Right lobe of liver (tissue), 6 donors: ENCODE measurements at regions not wholly inside any gene's neighbourhood (a gene's known extent, or its start where the extent isn't known, plus 50 kb on each side); places are given as distances from the start of the nearest gene placed in this dataset.
"Not testable (repeated sequence)": the region's sequence is repeated elsewhere in the genome, so short reads cannot be mapped to it uniquely, and the experiment has no call there.

Experiments used
- ATAC-seq, 4 donors: fragments of 200-7000 bp; cut with Tn5 transposase; one replicate each; pipeline ENCODE4 v1.9.1; 2020; ENCODE audit warnings: mild to moderate bottlenecking in 4 of 4, moderate library complexity in 4 of 4
- DNase-seq, 3 donors: peaks; one replicate each; pipeline ENCODE4 v3.0.0-alpha.2; 2020
- H3K27ac ChIP-seq, 3 donors: fragments of 200-600 bp; one replicate each; pipeline ENCODE4 v1.8.0; 2022
- H3K27me3 ChIP-seq, 2 donors: fragments of 200-600 bp; one replicate each; pipeline ENCODE4 v1.8.0; 2022
- H3K36me3 ChIP-seq, 4 donors: fragments of 200-600 bp; sonication (generic) in 1 of 4; one replicate each; pipeline versions ENCODE4 v1.5.1 to v1.8.0; 2017 to 2022; ENCODE audit warnings: control low read depth in 1 of 4
- H3K4me1 ChIP-seq, 4 donors: fragments of 200-600 bp; sonication (generic) in 1 of 4; one replicate each; pipeline versions ENCODE4 v1.5.1 to v1.8.0; 2017 to 2022; ENCODE audit warnings: control low read depth in 1 of 4
- H3K4me3 ChIP-seq, 3 donors: fragments of 200-600 bp; one replicate each; pipeline ENCODE4 v1.8.0; 2022
- H3K9me3 ChIP-seq, 4 donors: fragments of 200-600 bp; sonication (generic) in 1 of 4; one replicate each; pipeline versions ENCODE4 v1.5.1 to v1.8.0; 2017 to 2022; ENCODE audit warnings: control low read depth in 1 of 4
- POLR2A ChIP-seq: fragments of 450-650 bp; IDR thresholded peaks from one replicate; pipeline ENCODE4 v1.6.1; 2017; ENCODE audit warnings: antibody characterized with exemption, mild to moderate bottlenecking
- WGBS: methylation state at CpG from one replicate; pipeline ENCODE4 v1.1.6; 2018; ENCODE audit warnings: low coverage, low lambda C conversion rate; ENCODE audit not compliant: insufficient coverage; ENCODE audit errors: missing lambda C conversion rate; 5-methylcytosine and 5-hydroxymethylcytosine counted together
- intact Hi-C, 2 donors: fragments of 100-400 bp; cut with DNase I; formaldehyde crosslinking; loops; one replicate each; pipeline versions ENCODE4 v1.11.2 to v1.14.1; 2022
- TF ChIP-seq, protein P1 (sequence below), 4 donors: fragments of 200-600 bp in 3 of 4; fragments of 450-650 bp in 1 of 4; IDR thresholded peaks; one replicate each; pipeline versions ENCODE4 v1.5.1 to v1.8.0; 2016 to 2022; ENCODE audit warnings: antibody characterized with exemption in 4 of 4, mild to moderate bottlenecking in 2 of 4
- donor health status: DM: no; HTN: yes; CAD: no.
- donor health status: DM: no; HTN: no; CAD: no.
- donor health status: DM: no; HTN: no; CAD: no.
- donor health status: DM: no; HTN: yes; CAD: no.
- donor health status: DM: no; HTN: yes; CAD: no.

DNA sequence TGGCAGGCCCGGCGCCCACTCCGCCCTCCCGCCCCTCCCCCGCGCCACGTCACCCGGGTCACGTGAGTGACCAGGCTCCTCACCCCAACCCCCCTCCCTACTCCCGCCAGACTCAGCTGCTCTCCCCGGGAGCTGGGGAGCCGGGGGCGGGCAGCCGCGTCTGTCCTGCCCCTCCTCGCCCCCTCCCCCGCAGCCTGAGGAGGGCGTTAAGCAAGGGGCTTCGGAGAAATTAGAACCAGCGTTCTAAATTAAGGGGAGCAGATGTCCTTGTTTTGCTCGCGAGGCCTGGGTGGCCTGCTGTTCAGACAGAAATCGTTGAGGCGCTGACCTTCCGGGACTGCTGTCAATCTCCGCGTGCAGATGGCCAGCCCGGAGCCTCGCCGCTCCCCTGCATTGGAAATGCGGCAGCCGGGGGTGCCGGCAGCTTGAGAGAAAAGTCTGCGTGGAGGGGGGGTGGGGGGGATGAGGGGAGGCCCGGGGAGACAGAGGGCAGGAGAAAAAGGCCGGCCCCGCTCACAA, 102.2 kb upstream of the ZNF438 start:
- H3K36me3 ChIP-seq: no peaks in the 10 kb centered on the region
- intact Hi-C loops: no loop called here
- no peaks in the 10 kb centered on the region for H3K27me3 ChIP-seq
- H3K9me3 ChIP-seq: no peaks in the 10 kb centered on the region
- WGBS: 2% methylated on average over 16 of the region's 37 CpGs
- peaks cover 0 to 9% (median 0%) of the 10 kb centered on the region in 4 donors for H3K4me1 ChIP-seq
- ATAC-seq: peak; percentile 85 to 90 (median 87)
- H3K4me3 ChIP-seq: peak overlapping the region; percentile 19 to 48 (median 38)
- DNase-seq: peak; percentile 77 to 79 (median 79)
- peak overlapping the region; percentile 47 to 74 (median 60) for H3K27ac ChIP-seq
- TF ChIP-seq, protein P1, sequence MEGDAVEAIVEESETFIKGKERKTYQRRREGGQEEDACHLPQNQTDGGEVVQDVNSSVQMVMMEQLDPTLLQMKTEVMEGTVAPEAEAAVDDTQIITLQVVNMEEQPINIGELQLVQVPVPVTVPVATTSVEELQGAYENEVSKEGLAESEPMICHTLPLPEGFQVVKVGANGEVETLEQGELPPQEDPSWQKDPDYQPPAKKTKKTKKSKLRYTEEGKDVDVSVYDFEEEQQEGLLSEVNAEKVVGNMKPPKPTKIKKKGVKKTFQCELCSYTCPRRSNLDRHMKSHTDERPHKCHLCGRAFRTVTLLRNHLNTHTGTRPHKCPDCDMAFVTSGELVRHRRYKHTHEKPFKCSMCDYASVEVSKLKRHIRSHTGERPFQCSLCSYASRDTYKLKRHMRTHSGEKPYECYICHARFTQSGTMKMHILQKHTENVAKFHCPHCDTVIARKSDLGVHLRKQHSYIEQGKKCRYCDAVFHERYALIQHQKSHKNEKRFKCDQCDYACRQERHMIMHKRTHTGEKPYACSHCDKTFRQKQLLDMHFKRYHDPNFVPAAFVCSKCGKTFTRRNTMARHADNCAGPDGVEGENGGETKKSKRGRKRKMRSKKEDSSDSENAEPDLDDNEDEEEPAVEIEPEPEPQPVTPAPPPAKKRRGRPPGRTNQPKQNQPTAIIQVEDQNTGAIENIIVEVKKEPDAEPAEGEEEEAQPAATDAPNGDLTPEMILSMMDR (IDR thresholded peaks at IDR 0.05): no peak
- TF ChIP-seq POLR2A: peak; percentile 38

DNA sequence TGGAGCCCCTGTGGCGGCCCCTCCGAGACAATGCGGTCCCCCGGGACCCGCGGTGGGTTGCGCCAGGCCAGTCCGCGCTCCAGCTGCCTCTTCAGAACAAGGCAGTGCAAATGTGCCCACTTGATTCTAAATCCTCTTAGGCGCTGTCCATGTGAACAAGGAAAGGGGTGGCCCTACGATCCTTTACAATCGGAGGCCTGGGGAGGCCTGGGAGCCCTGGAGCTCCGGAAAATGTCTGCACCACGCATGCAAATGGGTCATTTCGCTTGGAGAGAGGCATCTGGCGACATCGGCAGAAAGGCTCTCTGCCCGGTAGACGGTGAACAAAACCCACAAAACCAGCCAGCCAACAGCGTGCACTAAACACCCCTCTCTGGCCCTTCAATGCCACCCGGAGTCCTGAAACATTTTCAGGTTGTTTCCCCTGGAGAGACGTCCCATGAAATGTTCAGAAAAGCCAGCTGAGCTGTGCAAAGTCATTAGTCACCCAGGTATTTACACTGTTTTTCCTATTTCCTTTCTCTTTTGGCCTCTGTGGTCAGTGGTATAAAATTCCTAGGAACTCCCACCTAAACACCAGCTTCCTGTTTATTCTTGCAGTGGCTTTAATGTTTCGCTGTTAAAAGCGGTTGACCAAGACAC, 102.8 kb upstream of the ZNF438 start:
- Histone ChIP-seq H3K4me3 (peak overlapping the region; percentile 19 to 48 (median 38)), H3K36me3 (no peaks in the 10 kb centered on the region), H3K27ac (peak overlapping the region; percentile 47 to 74 (median 60)), H3K27me3 (no peaks in the 10 kb centered on the region), H3K9me3 (no peaks in the 10 kb centered on the region), H3K4me1 (peaks cover 0 to 9% (median 0%) of the 10 kb centered on the region in 4 donors)
- intact Hi-C loops: no loop called here
- no peak for TF ChIP-seq POLR2A
- TF ChIP-seq, protein P1 (IDR thresholded peaks at IDR 0.05): no peak
- ATAC-seq (peak; percentile 16 to 62 (median 40)), DNase-seq (no peak)
- WGBS: 40% methylated on average over 11 of the region's 24 CpGs

DNA sequence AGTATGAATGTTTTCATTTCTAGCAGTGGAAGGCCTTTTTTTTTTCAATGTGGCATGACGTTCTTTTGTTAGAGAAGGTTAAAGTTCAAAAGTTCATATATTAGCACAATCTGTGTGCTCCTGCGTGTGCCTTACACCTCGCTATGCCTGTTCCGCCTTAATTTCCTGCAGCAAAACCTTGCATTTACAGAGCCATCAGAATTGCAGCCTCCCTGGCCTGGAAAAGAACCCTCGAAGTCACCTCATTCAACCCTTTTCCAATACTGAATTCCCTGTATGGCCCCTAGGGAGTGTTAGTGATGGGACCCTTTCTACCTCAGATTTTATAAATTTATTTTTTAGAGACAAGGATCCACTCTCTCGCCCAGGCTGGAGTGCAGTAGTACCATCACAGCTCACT, 103.5 kb upstream of the ZNF438 start:
- intact Hi-C loops: no loop called here
- peaks cover 0 to 9% (median 0%) of the 10 kb centered on the region in 4 donors for H3K4me1 ChIP-seq
- no peak overlapping the region for H3K4me3 ChIP-seq
- ATAC-seq (no peak), DNase-seq (no peak)
- no peaks in the 10 kb centered on the region for H3K27me3 ChIP-seq
- no peaks in the 10 kb centered on the region for H3K36me3 ChIP-seq
- 68% methylated on average over 4 of the region's 6 CpGs for WGBS
- H3K27ac ChIP-seq: no peak overlapping the region
- TF ChIP-seq POLR2A: no peak
- TF ChIP-seq, protein P1 (IDR thresholded peaks at IDR 0.05): no peak
- no peaks in the 10 kb centered on the region for H3K9me3 ChIP-seq

DNA sequence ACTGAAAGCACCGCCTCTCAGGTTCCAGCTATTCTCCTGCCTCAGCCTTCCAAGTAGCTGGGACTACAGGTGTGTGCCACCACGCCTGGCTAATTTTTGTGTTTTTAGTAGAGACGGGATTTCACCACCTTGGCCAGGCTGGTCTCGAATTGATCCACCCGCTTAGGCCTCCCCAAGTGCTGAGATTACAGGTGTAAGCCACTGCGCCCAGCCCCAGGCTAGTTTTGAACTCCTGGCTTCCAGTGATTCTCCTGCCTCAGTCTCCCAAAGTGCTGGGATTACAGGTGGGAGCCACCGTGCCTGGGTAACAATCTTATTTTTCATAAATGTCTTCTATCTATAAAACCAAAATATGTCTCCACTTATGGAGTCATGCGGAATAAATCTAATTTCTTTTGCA, 104.1 kb upstream of the ZNF438 start:
- 89% methylated on average over 1 of the region's 8 CpGs for WGBS

DNA sequence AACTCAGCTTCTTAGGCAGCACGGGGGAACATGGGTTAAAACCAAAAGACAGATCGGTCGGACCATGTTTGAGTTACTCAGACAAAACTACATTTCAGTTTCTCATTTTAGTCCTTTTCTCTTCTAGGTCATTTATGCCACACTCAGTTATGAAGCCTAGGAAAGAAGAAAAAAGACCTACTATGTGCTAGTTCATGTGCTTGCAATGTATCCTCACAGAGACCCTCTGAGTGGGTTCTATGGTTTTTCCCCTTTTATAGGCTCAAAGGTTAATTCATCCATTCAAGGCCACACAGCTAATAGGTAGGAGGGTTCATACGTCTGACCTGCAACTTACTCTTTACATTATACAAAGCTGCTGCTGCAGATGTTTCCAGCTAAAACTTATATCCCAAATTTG, 104.7 kb upstream of the ZNF438 start:
- ATAC-seq (no peak), DNase-seq (no peak)
- Histone ChIP-seq H3K27me3 (no peaks in the 10 kb centered on the region), H3K36me3 (no peaks in the 10 kb centered on the region), H3K27ac (no peak overlapping the region), H3K4me3 (no peak overlapping the region), H3K9me3 (no peaks in the 10 kb centered on the region), H3K4me1 (peaks cover 0 to 9% (median 0%) of the 10 kb centered on the region in 4 donors)
- TF ChIP-seq, protein P1 (IDR thresholded peaks at IDR 0.05): no peak
- TF ChIP-seq POLR2A: no peak
- 71% methylated on average over 4 of the region's 4 CpGs for WGBS
- intact Hi-C loops: no loop called here

More for the DNA sequence above, 104.1 kb upstream of the ZNF438 start:
- H3K4me3 ChIP-seq, H3K27ac ChIP-seq, H3K9me3 ChIP-seq, DNase-seq, H3K4me1 ChIP-seq, intact Hi-C loops, ATAC-seq, H3K36me3 ChIP-seq, H3K27me3 ChIP-seq: not testable (repeated sequence)
